ENCODE measurements at regions not wholly inside any gene's neighbourhood (a gene's known extent, or its start where the extent isn't known, plus 50 kb on each side); places are given as distances from the start of the nearest gene placed in this dataset.
"Not testable (repeated sequence)": the region's sequence is repeated elsewhere in the genome, so short reads cannot be mapped to it uniquely, and the experiment has no call there.

DNA sequence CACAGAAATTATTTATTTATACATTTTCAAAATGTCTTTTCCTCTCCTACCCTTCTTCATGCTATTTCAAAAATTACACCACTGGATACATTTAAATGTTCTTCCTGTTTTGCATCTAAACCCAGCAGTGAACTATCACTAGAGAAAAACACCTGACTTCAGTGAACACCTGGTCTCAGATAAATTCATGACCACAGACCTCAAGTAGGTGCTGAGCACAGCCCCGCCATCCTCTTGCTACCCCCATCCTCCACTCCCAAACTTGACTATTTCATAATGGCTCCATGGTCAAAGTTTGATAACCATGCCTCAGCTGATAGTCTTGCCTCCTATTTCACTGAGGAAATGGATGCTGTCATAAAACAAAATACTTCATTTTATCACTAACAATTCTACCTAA is 56.6 kb upstream of the POMZP3 start:
- TF ChIP-seq, protein P1, sequence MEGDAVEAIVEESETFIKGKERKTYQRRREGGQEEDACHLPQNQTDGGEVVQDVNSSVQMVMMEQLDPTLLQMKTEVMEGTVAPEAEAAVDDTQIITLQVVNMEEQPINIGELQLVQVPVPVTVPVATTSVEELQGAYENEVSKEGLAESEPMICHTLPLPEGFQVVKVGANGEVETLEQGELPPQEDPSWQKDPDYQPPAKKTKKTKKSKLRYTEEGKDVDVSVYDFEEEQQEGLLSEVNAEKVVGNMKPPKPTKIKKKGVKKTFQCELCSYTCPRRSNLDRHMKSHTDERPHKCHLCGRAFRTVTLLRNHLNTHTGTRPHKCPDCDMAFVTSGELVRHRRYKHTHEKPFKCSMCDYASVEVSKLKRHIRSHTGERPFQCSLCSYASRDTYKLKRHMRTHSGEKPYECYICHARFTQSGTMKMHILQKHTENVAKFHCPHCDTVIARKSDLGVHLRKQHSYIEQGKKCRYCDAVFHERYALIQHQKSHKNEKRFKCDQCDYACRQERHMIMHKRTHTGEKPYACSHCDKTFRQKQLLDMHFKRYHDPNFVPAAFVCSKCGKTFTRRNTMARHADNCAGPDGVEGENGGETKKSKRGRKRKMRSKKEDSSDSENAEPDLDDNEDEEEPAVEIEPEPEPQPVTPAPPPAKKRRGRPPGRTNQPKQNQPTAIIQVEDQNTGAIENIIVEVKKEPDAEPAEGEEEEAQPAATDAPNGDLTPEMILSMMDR (IDR thresholded peaks at IDR 0.05 in 8 of 11, conservative IDR thresholded peaks at IDR 0.05 in 3 of 11), result not testable (repeated sequence)
- not testable (repeated sequence) for TF ChIP-seq POLR2AphosphoS5, POLR2A (IDR thresholded peaks at IDR 0.05)
